K562 (cell line): ENCODE measurements at regions not wholly inside any gene's neighbourhood (a gene's known extent, or its start where the extent isn't known, plus 50 kb on each side); places are given as distances from the start of the nearest gene placed in this dataset.

Experiments
- HSF4 ChIP-seq: fragments of 250-450 bp; sonication (Bioruptor Pico); IDR thresholded peaks from 2 replicates; pipeline ENCODE4 v2.1.2; 2022; ENCODE audit warnings: mild to moderate bottlenecking, moderate library complexity, borderline replicate concordance
- MGA ChIP-seq: fragments of 450-650 bp; IDR thresholded peaks from 2 replicates; pipeline ENCODE4 v1.6.1; 2016; ENCODE audit warnings: mild to moderate bottlenecking, moderate library complexity
- POLR2B ChIP-seq: fragments of 450-650 bp; IDR thresholded peaks from 2 replicates; pipeline ENCODE4 v1.6.1; 2018; ENCODE audit warnings: low read depth; ENCODE audit not compliant: partially characterized antibody

DNA sequence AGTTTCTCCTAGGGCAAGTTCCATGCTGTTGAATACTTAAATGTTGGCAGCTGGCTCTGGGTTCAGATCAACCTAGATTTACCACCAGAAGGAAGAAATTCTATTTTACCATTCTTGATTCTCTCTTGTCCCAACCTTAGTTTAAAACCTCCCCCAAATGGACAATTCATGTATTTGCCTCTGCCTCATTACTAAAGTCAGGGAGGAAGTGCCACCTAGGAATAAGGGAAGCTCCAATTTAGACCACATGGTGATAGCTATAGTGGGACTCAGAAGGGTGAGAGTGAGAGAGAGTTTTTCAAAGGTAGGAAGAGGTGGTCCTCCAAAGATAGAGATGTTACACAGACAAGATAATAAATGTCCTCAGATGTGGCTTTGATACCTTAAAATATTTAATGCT is 53.4 kb upstream of the PAM start (continued):
- no peak for TF ChIP-seq MGA
- TF ChIP-seq POLR2B = no peak
- no peak for TF ChIP-seq HSF4 (CRISPR knock-in tag)
